COLO668 (cell line): ENCODE measurements at regions not wholly inside any gene's neighbourhood (a gene's known extent, or its start where the extent isn't known, plus 50 kb on each side); places are given as distances from the start of the nearest gene placed in this dataset.
"Not testable (repeated sequence)": the region's sequence is repeated elsewhere in the genome, so short reads cannot be mapped to it uniquely, and the experiment has no call there.

ENCODE experiments used
- DNase-seq: peaks from one replicate; lab custom pipeline; 2025; ENCODE audit not compliant: unreplicated experiment; lab: John Stamatoyannopoulos, UW

DNA sequence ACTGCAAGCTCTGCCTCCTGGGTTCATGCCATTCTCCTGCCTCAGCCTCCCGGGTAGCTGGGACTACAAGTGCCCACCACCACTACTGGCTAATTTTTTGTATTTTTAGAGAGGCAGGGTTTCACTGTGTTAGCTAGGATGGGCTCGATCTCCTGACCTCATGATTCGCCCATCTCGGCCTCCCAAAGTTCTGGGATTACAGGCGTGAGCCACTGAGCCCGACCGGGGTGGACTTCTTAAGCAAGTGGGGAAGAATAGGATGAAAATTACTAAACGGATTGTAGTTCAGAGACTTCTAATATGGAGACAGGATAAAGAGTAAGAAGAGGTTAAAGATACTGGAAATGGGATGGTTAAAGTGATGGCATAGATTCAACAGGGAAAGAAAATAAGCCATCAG, 132.3 kb upstream of the IRX2 start:
- DNase-seq = no peak

DNA sequence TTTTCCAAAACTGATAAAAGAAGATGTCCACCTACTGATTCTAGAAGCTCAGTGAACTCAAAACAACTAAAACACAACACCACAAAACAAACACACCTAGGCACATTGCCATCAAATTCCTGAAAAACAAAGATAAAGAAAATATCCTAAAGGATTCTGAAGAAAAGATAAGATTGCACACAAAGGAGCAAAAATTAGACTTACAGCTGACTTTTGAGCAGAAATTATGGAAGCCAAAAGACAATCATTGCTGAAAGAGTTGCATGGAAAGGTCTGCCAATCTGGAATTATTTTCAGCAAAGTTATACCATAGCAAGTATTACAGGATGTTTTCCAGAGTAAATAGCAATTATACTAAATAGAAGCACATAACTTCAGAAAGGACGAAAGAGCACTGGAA, 128.2 kb upstream of the IRX2 start:
- no peak for DNase-seq

DNA sequence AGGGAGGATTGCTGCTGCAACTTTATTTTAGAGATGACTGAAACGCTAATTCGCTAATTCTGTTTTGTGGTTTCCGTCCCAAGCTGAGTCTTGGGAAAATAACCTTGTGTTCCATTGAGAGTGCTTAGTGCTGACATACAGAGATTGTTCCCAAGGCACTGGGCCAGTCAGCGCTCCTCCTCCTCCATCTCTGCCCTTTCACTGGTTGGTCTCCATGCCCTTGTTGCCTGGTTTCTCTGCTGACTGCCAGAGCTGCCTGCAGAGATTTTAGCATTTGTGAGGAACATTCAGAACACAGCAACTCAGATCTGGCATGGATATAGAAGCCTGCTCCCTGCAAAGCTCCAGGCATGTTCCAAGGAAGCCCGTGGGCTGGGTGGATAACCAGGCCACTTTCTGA, 126.0 kb upstream of the IRX2 start:
- DNase-seq = no peak

DNA sequence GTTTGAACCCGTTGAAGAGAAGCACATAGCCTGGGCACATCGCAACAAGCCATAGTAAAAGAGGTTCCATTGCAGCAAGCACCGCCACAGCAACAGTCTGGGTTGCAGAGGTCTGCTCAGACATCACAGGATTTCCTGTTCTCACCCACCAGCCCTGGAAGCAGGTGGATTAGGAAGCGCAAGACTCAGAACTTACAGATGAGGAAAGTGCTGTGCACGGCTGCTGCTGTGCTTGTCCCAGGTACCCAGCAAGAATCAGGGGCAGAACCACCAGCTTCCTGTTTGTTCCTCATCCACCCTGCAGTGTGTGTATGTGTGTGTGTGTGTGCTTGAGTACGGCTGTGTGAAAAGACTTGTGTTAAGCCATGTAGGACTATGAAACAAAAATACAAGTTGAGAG, 124.7 kb upstream of the IRX2 start:
- no peak for DNase-seq

DNA sequence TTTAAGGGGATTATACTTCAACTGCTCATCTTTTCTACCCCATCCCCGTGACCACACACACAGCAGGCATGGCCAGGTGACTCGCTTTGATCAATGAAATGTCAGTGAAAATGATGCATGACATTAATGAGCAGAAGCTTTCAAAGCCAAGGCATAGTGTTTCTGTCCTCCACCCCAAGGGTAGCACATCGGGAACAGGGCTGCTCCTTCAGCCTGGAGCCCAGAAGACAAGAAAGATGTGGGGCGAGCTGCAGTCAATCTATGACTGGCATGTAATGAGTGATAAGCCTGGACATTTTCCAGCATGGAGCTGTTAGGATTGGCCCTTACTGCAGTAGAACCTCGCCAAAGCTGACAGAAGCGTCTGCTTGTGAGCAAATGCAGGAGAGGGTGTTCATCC, 122.6 kb upstream of the IRX2 start:
- DNase-seq = no peak

DNA sequence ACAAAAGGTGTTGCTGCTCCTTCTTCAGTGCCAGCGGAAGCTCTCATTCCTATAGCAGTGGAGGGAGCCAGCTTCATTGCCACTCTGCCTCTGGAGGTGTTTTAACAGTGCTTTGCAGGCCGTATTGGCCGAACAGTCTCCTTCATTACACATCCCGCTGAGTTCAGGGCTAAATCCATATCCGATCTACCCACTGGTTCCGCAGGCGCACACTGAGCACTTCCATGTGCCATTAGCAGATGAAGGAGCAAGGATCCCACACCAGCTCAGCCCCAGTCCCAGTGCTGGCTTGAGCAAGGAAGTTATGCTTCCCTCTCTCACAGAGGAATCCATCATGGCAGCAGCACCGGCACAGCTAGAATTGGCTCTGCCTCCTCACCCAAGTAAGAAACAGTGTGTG, 121.2 kb upstream of the IRX2 start:
- no peak for DNase-seq

DNA sequence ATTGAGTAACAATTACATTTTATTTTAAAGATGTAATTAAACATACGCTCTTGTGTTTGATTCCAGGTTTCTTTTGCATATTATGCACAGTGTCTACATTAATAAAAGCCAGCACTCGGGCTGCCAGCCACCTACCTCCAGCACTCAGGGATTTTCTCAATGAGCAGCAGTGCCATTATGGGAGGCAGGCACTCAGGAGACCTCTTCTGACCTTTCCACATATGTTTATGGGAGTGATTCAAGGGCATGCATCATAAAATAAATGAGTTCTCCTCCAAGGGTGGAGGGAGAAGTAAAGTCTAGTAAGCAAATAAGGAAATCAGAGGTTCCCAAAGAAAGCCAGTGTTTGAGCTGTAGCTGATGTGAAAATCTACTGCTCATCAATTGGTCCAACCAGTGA, 119.8 kb upstream of the IRX2 start:
- DNase-seq = no peak

DNA sequence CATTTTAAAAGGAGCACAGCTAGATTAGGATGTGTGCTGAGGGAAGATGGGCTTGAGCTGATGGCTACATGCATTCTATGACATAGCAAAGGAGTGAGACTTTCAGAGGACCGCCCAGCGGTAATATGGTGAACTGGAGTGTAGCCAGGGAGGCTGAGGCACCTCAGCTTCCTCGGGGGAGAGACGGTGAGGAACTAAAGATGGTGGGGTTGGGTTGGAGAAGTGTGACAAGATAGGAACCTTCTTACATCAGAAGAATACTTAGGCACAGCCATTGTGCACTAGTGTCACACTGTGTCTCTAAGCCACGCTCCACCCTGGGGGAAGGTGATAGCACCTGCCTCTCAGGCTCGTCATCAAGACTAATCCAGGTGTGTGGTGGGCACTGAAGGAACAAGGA, 118.0 kb upstream of the IRX2 start:
- no peak for DNase-seq

DNA sequence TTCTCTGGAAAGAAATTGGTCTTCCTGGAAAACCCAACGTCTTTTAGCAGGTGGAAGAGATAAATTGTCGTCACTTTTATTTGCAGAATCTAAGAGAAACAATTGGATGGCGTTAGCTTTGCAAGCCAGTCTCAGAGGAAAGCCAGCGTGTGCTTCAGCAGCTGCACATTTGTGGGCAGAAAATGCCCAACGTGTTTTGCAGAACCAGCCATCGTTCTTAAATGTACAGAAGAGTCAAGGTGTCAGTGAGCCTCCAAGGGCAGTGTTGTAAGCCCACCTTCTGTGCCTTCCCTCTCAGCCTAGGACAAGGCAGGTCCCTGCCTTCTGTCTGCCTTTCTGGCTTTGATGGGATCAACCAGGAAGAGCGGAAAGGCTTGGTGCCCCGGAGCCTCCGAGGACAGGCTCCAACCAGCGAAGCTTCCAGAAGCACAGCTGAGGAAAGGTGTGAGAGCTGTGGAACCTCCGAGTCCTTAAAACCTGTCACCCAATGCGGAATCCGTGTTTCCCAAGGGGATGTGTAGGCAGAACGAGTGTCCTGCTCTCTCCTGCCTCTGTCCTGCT, 116.0 kb upstream of the IRX2 start:
- DNase-seq = no peak

DNA sequence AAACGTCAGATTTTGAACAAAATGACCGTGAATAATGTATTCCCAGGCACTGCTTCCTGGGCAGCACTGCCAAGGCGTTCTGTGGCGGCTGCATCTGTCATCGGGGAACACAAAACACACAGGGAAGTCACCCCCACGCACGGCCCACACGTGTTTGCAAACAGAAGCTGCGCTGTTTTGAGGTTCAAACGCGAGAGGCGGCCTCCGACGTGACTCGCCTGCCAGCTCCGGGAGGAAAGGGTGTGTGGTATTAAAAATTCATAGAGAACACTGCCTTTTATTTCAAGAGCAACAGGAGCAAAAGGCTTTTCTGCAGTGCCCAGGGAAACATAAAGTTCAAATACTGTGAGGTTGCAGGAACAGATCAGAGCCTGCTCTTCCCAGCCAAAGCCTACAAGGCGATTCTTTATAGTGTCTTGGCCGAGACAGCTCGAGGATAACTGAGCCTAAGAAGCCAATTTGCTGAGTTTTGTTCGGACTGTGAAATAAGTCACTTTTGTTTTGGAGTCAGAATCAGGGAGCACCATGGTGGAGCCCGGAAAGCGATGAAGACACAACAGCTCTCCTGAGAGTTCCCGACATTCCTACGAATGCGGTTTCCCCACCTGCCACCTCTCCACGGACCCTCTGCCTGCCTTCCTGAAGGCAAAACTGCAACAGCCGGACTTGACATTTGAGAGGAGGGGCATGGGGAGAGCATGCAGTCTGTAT, 115.3 kb upstream of the IRX2 start:
- DNase-seq = no peak

DNA sequence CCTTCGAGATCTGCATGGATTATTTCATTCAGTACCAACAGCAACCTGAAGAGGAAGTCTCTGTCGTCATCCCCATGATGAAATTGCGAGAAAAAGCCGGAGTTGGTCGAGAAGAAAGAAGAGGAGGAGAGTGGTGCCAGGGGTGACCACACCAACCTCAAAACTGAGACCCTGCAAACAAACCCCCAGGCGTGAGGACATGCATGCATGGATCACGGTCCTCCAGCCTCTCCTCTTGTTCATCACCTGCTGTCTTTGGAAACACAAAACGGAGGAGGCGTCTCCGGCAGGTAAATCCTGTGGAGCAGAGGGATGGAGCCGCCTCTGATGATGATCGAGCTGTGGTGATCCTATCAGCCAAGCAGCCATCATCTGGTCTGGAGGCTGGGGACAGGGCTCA, 114.4 kb upstream of the IRX2 start:
- DNase-seq = no peak

DNA sequence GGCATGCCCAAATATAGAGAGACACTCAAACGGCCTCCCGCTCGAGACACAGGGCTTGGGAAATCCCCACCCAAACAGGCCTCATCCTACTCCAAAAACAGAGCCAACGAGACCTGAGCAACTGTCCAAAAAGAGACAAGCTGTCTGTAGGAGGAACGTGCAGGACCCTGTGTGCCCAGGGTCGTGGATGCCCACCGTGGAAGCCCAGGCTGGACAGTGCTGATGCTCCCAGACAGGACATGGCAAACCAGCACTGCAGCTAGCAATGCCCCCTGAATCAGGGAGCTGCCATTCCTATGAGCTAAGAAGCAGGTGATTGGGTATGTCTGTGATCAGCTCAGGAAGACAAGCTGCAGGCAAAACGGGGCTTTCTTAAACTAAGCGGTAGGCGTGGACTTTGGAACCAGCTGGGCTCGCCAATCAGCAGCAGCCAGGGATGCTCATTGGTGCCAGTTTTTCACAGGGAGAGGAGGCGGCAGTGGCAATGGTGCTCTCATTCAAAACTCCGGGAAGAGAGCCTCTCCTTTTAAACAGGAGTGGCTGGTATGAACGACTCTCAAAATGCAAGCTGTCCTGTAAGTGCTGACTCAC, 113.1 kb upstream of the IRX2 start:
- DNase-seq = no peak

DNA sequence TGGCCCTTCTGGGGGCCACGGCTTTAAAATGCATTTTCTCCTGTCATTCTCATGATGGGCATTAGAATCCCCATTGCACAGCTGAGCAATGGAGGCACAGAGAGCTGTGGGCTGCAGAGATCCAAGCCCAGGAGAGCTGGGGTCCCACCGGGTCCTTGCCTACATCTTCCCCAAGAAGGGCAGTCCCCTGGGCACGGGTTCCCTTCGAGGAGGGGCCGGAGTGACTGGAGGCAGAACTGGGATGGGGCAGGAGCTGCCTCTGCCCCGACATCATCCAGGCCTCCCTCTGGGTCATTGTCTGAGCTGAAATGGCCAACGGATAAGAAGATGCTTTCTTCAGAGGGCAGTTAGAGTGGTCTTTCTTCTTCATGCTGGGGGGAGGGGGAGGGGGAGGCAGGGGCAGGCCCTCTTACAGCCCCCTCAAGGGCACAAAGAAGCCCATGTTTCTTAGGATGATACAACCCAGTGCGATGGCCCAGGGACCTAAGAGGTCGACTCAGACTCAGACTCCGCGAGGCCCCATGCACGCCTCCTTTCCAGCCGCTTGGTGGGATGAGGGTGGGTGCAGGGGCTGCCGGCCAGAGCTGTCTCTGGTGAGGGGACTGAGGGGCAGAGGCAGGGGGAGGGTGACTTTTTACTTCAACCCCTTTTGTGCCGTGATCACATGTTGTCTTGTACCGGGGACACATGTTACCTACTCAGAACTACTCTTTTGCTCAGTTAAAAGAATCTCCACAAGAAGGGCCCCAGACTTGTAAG, 112.4 kb upstream of the IRX2 start:
- no peak for DNase-seq

DNA sequence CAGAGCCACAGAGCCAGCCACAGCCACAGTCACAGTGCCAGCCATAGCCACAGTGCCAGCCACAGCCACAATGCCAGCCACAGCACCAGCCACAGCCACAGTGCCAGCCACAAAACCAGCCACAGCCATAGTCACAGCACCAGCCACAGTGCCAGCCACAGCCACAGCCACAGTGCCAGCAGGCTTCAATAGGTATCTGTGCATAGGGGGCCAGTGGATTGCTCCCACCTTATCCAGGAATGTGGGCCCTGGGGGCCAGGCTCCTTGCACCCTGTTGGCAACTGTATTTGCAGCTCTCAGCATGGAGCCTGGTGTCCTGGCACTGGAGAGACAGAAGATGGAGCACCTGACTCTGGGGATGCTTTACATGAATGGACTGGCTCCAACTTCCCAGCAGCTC, 111.7 kb upstream of the IRX2 start:
- no peak for DNase-seq

DNA sequence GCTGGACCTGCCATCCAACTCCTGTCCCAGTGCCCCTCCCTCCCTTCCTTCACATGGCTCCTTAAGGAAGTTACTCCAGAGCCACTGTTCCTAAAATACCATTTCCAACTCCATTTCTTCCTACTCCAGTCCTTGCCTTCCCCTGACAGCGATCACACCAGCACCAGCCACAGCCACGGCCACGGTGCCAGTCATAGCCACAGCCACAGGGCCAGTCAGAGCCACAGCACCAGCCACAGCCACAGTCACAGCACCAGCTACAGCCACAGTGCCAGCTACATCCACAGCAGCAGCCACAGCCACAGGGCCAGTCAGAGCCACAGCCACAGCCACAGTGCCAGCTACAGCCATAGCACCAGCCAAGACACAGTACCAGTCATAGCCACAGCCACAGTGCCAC, 110.7 kb upstream of the IRX2 start:
- not testable (repeated sequence) for DNase-seq

DNA sequence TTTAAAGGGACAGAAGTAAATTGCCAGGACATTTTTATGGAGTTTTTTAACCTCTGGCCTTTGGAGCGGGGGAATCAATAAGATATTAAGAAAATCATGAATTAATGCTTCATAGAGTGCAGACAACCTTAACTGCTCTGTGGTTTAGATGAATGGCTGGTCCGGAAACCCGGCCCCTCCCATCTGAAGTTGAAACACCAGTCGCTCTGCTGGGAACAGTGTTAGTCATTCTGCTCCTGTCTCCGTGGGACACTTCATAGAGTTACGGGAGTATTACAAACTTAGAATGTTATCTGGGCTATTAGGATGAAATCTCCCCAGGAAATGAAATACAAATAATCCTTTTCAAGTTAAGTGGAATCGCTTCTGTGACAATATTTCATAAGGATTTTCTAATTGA, 110.1 kb upstream of the IRX2 start:
- no peak for DNase-seq

DNA sequence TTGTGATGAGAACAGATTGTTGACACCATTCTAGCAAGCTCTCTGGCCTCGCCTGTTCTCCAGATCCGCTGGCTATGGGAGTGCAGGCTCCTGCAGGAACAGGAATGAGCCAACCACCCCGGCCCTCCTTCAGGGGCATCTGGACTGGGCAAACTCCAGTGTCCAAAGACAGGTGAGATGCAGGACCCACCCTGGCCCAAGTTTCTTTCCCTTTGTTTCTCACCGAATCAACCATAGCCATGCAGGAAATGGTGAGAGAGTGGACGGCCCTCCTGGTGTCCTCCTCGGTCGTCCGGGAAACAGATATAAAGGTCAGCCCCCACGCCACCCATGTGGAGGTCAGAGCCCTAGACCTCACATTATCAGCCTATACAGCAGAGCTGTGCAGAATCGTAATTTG, 108.6 kb upstream of the IRX2 start:
- DNase-seq = no peak

DNA sequence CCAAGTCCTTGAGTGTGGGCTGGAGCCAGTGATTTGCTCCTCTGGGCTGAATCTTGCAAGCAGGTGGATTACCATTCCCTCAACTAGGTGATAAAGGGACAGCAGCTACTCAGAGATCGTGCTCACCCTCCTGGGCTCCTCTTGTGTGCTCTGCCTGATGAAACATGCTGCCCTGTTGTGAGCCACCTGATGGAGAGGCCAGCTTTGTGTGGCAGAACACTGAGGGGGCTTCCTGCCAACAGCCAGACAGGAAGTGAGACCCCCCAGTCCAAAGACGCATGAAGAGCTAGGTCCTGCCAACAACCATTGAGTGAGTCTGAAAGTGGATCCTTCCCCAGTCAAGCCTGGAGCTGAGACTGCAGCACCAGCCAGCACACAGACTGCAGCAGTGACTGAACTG, 106.4 kb upstream of the IRX2 start:
- no peak for DNase-seq

DNA sequence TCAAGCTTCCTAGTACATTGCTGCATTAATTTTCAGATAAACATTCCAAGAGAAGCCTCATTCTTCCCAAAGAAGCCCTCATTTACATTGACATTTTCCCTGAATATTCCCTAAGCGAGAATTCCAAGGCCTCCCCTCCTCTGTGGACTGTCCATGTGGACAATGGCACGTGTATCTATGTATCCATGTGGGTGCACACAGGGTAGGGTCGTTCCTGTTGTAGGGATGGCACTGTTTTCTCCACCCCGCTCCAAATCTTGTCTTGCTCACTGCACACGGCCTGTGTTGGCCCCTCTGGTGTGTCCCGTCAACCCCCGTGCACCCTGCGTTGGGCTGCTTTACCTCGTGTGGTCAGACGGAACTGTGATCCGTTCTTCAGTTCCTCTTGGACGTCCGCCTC, 104.7 kb upstream of the IRX2 start:
- DNase-seq = no peak

DNA sequence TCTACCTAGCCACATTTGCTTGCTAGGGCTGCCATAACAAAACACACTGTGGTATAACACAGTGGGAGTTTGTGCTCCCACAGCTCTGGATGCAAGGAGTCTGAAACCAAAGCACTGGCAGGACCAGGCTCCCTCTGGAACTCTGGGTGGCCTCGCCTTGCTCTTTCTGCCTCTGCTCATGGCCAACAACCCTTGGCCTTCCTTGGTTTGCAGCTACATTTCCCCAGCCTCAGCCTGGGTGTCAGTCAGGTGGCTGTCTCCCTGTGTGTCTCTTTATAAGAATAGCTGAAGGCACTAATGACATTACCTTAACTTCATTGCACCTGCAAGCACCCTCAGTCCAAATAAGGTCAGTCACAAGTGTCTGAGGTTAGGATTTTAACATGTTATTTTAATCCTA, 101.0 kb upstream of the IRX2 start:
- DNase-seq = no peak

DNA sequence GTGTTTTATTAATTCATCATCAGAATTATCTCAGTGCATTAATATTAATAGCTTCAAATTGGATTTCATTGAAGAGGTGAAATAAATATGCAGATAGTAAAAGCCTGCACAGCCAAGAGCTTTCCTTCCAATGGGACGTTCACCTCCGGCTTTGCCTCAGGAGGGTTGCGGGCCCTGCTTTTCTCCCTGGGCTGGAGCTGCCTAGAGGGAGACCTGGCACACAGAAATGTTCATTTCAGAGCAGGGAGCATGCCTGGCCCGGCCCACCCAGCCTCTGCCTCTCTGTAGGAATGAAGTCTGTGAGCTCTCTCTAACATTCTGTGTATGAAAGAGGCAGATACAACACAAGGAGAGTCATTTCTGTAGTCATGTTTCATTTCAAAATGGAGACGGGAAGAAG, 100.4 kb upstream of the IRX2 start:
- no peak for DNase-seq

DNA sequence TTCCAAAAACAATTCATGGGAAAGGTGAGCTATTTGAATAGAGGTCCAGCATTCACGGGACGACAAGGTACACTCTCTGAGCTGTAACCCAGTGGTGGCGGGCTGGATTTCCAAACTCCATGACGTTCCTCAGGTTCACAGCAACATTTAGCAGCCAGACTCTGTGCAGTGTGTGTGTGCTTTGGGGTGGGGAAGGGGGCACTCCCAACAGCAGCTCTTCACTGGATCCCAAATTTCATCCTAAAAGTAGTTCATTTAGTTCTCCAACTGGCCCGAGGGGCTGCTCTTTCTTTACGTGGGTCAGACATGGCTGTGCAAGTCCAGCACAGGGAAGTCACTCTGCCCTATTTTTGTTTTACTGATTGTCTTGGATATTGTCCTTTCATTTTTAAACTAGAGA, 98.0 kb upstream of the IRX2 start:
- DNase-seq = no peak
